HG02852 (cell line): ENCODE measurements at regions not wholly inside any gene's neighbourhood (a gene's known extent, or its start where the extent isn't known, plus 50 kb on each side); places are given as distances from the start of the nearest gene placed in this dataset.
A peak's percentile ranks its signal among the peaks of the same experiment; 100 is the strongest.
"Not testable (repeated sequence)": the region's sequence is repeated elsewhere in the genome, so short reads cannot be mapped to it uniquely, and the experiment has no call there.

Experiments
- ATAC-seq: cut with Tn5 transposase; IDR thresholded peaks from one replicate; pipeline ENCODE4 v1.9.1; 2021; ENCODE audit warnings: mild to moderate bottlenecking, moderate library complexity; ENCODE audit not compliant: unreplicated experiment

GRCh38 chr20:4635781-4636180, 50.5 kb upstream of the PRNP start:
- no peak for ATAC-seq

- ATAC-seq, result no peak
These were observed 50.9 kb upstream of the PRNP start for GRCh38 chr20:4635342-4635741.

- no peak for ATAC-seq
These were observed 52.5 kb upstream of the PRNP start for GRCh38 chr20:4633780-4634179.

GRCh38 chr20:4633379-4633778, 52.9 kb upstream of the PRNP start:
- no peak for ATAC-seq

- ATAC-seq, result no peak
These were observed 53.4 kb upstream of the PRNP start for GRCh38 chr20:4632876-4633275.

GRCh38 chr20:4626228-4626627, 60.0 kb upstream of the PRNP start:
- no peak for ATAC-seq

GRCh38 chr20:4625687-4626086, 60.6 kb upstream of the PRNP start:
- ATAC-seq, result no peak

GRCh38 chr20:4624675-4625336, 61.5 kb upstream of the PRNP start:
- ATAC-seq, result not testable (repeated sequence)

- ATAC-seq, result not testable (repeated sequence)
These were observed 67.1 kb upstream of the PRNP start for GRCh38 chr20:4619144-4619543.

GRCh38 chr20:4617484-4617883, 68.8 kb upstream of the PRNP start:
- ATAC-seq, result no peak

- ATAC-seq, result no peak
These were observed 69.2 kb upstream of the PRNP start for GRCh38 chr20:4617019-4617418.

- ATAC-seq, result peak; percentile 67
These were observed 72.3 kb upstream of the PRNP start for GRCh38 chr20:4613718-4614620.

- ATAC-seq, result no peak
These were observed 73.1 kb upstream of the PRNP start for GRCh38 chr20:4613184-4613583.

GRCh38 chr20:4610871-4611270, 75.4 kb upstream of the PRNP start:
- no peak for ATAC-seq

- no peak for ATAC-seq
These were observed 76.7 kb upstream of the PRNP start for GRCh38 chr20:4609511-4609910.

GRCh38 chr20:4608861-4609260, 77.4 kb upstream of the PRNP start:
- ATAC-seq, result no peak

GRCh38 chr20:4607287-4607713, 79.0 kb upstream of the PRNP start:
- ATAC-seq, result peak; percentile 77

GRCh38 chr20:4606051-4606450, 80.2 kb upstream of the PRNP start:
- no peak for ATAC-seq

- ATAC-seq, result no peak
These were observed 81.1 kb upstream of the PRNP start for GRCh38 chr20:4605166-4605565.

GRCh38 chr20:4604580-4604979, 81.7 kb upstream of the PRNP start:
- ATAC-seq, result no peak

- ATAC-seq, result no peak
These were observed 82.5 kb upstream of the PRNP start for GRCh38 chr20:4603724-4604123.

GRCh38 chr20:4602297-4602631, 84.0 kb upstream of the PRNP start:
- no peak for ATAC-seq
